HG03060 (cell line): ENCODE measurements at regions not wholly inside any gene's neighbourhood (a gene's known extent, or its start where the extent isn't known, plus 50 kb on each side); places are given as distances from the start of the nearest gene placed in this dataset.
"Not testable (repeated sequence)": the region's sequence is repeated elsewhere in the genome, so short reads cannot be mapped to it uniquely, and the experiment has no call there.

Source experiments
- ATAC-seq: cut with Tn5 transposase; IDR thresholded peaks from one replicate; pipeline ENCODE4 v1.9.1; 2021; ENCODE audit warnings: low read depth, moderate number of reproducible peaks; ENCODE audit not compliant: unreplicated experiment

DNA sequence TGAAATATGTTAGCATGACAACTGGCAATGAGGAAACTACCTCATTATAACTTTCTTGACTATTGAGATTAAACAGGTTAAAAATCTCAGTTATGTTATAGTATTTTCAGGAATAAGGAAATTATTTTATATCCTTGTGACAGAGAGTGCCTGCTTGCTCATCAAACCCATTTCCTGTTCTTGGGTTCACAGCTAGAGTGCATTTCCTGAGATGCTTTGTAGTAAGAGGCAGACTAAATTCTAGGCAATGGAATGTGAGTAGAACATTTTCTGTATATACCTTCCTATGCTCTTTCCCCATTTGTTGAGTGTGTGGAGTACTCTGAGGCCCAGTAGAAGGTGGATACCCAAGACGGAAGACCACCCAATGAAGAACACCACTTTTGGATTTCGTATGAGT lies 96.9 kb upstream of the CASK start:
- no peak for ATAC-seq

- no peak for ATAC-seq
Measured at GRCh38 chrX:42017971-42018370, 94.6 kb upstream of the CASK start.

DNA sequence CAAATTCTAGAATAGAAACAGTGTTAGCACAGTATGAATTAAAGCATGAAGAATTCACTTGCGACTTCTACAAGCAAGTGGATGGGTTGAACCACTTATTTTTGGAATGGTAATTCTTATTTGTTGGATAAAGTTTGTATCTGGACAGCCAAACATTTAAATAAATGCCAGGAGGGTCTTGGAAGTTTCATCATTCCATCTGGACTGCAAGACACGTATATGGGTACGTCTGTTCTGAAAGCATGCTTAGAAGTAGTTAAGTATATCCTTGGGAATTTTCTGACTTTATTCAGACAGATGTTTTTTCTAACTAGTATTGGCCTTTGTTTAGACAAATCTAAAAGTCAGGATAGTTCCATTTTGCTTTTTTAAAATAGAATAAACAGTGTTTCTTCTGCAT lies 77.5 kb upstream of the CASK start:
- no peak for ATAC-seq

- ATAC-seq: no peak
Measured at GRCh38 chrX:41984628-41985027, 61.3 kb upstream of the CASK start.

- ATAC-seq: no peak
Measured at GRCh38 chrX:41982953-41983352, 59.6 kb upstream of the CASK start.

- no peak for ATAC-seq
Measured at GRCh38 chrX:41981481-41982013, 58.2 kb upstream of the CASK start.

DNA sequence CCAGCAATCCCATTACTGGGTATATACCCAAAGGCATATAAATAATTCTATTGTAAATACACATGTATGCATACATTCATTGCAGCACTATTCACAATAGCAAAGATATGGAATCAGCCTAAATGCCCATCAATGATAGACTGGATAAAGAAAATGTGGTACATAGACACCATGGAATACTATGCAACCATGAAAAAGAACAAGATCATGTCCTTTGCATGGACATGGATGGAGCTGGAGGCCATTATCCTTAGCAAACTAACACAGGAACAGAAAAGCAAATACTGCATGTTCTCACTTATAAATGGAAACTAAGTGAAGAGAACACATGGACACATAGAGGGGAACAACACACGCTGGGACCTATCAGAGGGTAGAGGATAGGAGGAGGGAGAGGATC lies 51.3 kb upstream of the CASK start:
- ATAC-seq: not testable (repeated sequence)

- ATAC-seq: no peak
Measured at GRCh38 chrX:41973208-41973607, 49.9 kb upstream of the CASK start.
